ENCODE measurements at regions not wholly inside any gene's neighbourhood (a gene's known extent, or its start where the extent isn't known, plus 50 kb on each side); places are given as distances from the start of the nearest gene placed in this dataset.

DNA sequence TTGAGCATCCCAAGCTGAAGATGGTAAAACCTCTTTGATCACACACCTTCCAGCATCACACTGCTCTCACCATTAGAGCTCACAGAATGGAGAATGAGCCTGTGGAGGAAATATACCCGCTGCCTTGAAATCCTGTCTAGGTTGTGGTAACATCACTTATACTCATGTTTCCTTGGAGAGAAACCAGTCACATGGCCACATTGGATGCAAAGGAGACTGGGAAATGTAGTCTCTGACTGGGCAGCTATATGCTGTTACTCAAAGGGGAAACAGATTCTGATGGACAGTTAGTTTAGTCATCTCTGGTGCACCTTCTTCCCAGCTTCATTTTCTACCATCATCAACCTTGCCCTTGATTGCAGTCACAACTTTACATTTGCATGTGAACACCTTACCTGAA, 286.3 kb downstream of the ANKRD50 start:
- ChIA-PET CTCF (no interaction called here), POLR2A (no interaction called here)
- TF ChIP-seq, protein P1, sequence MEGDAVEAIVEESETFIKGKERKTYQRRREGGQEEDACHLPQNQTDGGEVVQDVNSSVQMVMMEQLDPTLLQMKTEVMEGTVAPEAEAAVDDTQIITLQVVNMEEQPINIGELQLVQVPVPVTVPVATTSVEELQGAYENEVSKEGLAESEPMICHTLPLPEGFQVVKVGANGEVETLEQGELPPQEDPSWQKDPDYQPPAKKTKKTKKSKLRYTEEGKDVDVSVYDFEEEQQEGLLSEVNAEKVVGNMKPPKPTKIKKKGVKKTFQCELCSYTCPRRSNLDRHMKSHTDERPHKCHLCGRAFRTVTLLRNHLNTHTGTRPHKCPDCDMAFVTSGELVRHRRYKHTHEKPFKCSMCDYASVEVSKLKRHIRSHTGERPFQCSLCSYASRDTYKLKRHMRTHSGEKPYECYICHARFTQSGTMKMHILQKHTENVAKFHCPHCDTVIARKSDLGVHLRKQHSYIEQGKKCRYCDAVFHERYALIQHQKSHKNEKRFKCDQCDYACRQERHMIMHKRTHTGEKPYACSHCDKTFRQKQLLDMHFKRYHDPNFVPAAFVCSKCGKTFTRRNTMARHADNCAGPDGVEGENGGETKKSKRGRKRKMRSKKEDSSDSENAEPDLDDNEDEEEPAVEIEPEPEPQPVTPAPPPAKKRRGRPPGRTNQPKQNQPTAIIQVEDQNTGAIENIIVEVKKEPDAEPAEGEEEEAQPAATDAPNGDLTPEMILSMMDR (IDR thresholded peaks at IDR 0.05; ENCODE audit: insufficient read depth, low read length, missing control alignments): no peak
- DNase-seq (ENCODE audit: low read depth, low spot score): no peak
- H3K4me3 ChIP-seq (ENCODE audit: low read depth, low read length): no peak overlapping the region

DNA sequence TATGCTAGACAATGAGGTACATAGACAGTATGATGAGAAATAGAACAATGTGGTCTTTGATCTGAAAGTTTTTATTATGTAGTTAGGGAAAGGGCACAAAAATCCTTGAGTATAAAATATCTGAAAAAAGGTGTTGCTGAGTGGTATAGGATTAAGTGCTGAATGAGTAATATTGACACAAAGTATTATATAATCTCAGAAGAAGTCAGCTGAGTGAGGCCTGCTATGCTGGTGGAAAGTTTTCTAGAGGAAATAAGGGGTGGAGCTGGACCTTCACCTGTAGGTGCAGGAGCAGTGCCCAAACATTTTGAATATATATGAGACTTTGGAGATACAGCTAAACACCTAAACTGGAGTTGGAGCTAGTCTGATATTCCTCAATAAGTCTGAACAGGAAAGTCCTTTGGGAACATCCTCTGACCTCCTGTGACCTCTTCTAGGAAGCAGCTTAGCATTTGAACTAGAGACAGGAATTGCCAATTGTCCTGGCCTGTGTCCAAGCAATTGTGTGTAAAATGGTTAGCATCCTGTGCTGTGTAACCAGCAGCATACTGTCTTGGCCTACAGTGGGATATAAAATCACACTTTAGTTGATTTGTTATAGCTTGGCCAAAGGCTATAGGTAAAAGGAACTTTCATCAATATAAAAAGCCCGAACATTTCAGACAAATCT, 285.3 kb downstream of the ANKRD50 start:
- CTCF ChIA-PET: no interaction called here
- POLR2A ChIA-PET: no interaction called here
- DNase-seq (ENCODE audit: low read depth, low spot score): no peak
- TF ChIP-seq, protein P1 (IDR thresholded peaks at IDR 0.05; ENCODE audit: insufficient read depth, low read length, missing control alignments): no peak
- no peak overlapping the region for H3K4me3 ChIP-seq (ENCODE audit: low read depth, low read length)

DNA sequence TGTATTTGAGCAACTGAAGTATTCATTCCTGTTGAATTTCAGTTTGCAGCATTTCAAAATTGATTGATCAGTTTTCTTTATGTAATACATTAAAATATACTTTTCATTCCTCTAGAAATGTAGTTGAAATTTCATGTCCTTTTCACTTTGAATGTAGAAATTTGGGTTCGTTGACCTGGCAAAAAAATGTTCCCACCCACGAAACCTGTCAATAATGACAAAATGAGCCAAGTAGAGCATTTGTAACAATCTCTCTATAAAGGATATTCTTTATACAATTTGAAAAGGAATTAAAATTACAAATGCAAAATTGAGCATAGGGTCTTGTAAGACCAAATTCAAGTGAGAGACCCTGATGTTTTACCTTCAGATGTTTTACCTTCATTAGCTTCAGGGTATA, 283.9 kb downstream of the ANKRD50 start:
- CTCF ChIA-PET: no interaction called here
- POLR2A ChIA-PET: no interaction called here
- H3K4me3 ChIP-seq (ENCODE audit: low read depth, low read length): no peak overlapping the region
- TF ChIP-seq, protein P1 (IDR thresholded peaks at IDR 0.05; ENCODE audit: insufficient read depth, low read length, missing control alignments): no peak
- no peak for DNase-seq (ENCODE audit: low read depth, low spot score)

DNA sequence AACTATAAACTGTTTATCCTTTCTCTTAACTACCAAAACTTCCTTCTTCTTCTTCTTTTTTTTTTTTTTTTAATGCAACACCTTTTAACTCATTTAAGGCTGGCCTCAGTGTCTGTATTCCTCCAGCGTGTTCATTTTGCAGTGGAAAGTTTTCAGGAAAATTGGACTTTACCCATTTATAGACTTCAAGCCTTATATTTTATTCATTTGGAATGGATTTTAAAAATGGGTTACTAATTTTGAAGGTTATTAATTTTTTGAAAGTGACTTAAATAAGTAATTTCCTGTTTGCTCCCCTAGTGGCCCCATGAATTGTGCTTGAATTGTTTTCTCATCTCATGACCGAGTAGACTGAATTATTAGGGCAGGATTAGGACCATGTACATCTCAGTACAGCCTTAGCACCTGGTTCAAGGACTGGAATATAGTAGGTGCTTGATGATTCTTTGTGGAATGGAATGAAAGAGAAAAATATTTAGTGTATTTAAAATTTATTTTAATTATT, 282.7 kb downstream of the ANKRD50 start:
- no peak overlapping the region for H3K4me3 ChIP-seq (ENCODE audit: low read depth, low read length)
- TF ChIP-seq, protein P1 (IDR thresholded peaks at IDR 0.05; ENCODE audit: insufficient read depth, low read length, missing control alignments): no peak
- CTCF ChIA-PET: no interaction called here
- POLR2A ChIA-PET: no interaction called here
- no peak for DNase-seq (ENCODE audit: low read depth, low spot score)

DNA sequence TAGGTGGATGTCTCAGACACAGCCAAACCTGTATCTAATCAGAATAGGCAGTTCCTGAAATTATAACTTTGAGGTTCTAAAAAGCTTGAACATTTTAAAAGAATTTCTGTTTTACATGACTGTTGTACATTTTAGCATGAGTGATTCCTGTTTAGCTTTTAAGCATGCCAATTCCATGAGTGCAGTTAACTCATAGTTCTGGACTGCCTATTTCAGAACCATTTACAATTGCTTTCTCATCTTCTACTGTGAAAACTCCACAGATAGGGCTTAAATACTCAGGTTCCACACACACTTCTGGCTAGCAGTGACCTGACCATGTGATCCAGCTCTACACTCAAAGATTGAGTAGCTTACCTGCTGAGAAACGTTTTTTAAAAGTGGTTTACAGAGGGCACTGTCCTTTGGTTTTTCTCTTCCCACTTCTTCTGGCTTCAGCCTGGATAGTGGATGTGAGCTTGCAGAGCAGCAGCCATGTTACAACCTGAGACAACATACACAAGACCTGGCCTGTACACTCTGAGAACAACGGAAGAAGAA, 280.8 kb downstream of the ANKRD50 start:
- H3K4me3 ChIP-seq (ENCODE audit: low read depth, low read length): no peak overlapping the region
- TF ChIP-seq, protein P1 (IDR thresholded peaks at IDR 0.05; ENCODE audit: insufficient read depth, low read length, missing control alignments): no peak
- ChIA-PET POLR2A (no interaction called here), CTCF (no interaction called here)
- no peak for DNase-seq (ENCODE audit: low read depth, low spot score)

DNA sequence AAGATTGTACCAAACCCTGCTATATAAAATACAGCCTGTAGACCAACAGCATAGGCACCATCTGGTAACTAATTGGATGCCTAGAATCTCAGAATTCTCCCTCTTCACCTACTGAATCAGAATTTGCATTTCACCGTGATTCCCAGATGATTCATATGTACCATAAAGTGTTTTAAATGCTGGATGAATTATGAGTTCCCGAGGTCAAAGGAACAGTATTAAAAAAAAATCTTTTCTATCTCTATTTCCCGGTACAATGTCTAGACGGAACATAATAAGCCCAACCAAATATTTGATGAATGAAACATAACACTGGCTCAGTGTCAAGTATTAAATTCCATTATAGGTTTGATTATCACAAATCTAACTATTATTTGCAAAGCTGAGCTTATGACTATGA, 280.0 kb downstream of the ANKRD50 start:
- TF ChIP-seq, protein P1 (IDR thresholded peaks at IDR 0.05; ENCODE audit: insufficient read depth, low read length, missing control alignments): no peak
- DNase-seq (ENCODE audit: low read depth, low spot score): no peak
- POLR2A ChIA-PET: no interaction called here
- CTCF ChIA-PET: no interaction called here
- H3K4me3 ChIP-seq (ENCODE audit: low read depth, low read length): no peak overlapping the region
